ENCODE measurements at regions not wholly inside any gene's neighbourhood (a gene's known extent, or its start where the extent isn't known, plus 50 kb on each side); places are given as distances from the start of the nearest gene placed in this dataset.

- no peak for DNase-seq (ENCODE audit: low spot score)
These were observed 530.1 kb downstream of the HAO1 start for GRCh38 chr20:7410150-7410549.

GRCh38 chr20:7411075-7411474 lies 529.2 kb downstream of the HAO1 start:
- no peak for DNase-seq (ENCODE audit: low spot score)

GRCh38 chr20:7415427-7415826 lies 524.8 kb downstream of the HAO1 start:
- DNase-seq (ENCODE audit: low spot score) = no peak

GRCh38 chr20:7416382-7416781 lies 523.9 kb downstream of the HAO1 start:
- no peak for DNase-seq (ENCODE audit: low spot score)

- no peak for DNase-seq (ENCODE audit: low spot score)
These were observed 519.9 kb downstream of the HAO1 start for GRCh38 chr20:7420345-7420744.

- DNase-seq (ENCODE audit: low spot score) = no peak
These were observed 513.3 kb downstream of the HAO1 start for GRCh38 chr20:7426890-7427496.

GRCh38 chr20:7428946-7429345 lies 511.3 kb downstream of the HAO1 start:
- no peak for DNase-seq (ENCODE audit: low spot score)

GRCh38 chr20:7432612-7433011 lies 507.6 kb downstream of the HAO1 start:
- DNase-seq (ENCODE audit: low spot score) = no peak

- DNase-seq (ENCODE audit: low spot score) = no peak
These were observed 502.9 kb downstream of the HAO1 start for GRCh38 chr20:7437311-7437710.

GRCh38 chr20:7449269-7449668 lies 491.0 kb downstream of the HAO1 start:
- no peak for DNase-seq (ENCODE audit: low spot score)

- DNase-seq (ENCODE audit: low spot score) = no peak
These were observed 487.4 kb downstream of the HAO1 start for GRCh38 chr20:7452890-7453289.

GRCh38 chr20:7454047-7454446 lies 486.2 kb downstream of the HAO1 start:
- DNase-seq (ENCODE audit: low spot score) = no peak

GRCh38 chr20:7458459-7458858 lies 481.8 kb downstream of the HAO1 start:
- no peak for DNase-seq (ENCODE audit: low spot score)

GRCh38 chr20:7459083-7459482 lies 481.2 kb downstream of the HAO1 start:
- no peak for DNase-seq (ENCODE audit: low spot score)

GRCh38 chr20:7463290-7463689 lies 477.0 kb downstream of the HAO1 start:
- no peak for DNase-seq (ENCODE audit: low spot score)

- DNase-seq (ENCODE audit: low spot score) = no peak
These were observed 469.3 kb downstream of the HAO1 start for GRCh38 chr20:7470912-7471311.

GRCh38 chr20:7490288-7490687 lies 450.0 kb downstream of the HAO1 start:
- DNase-seq (ENCODE audit: low spot score) = no peak

GRCh38 chr20:7492257-7492656 lies 448.0 kb downstream of the HAO1 start:
- DNase-seq (ENCODE audit: low spot score) = no peak

- DNase-seq (ENCODE audit: low spot score) = no peak
These were observed 446.9 kb downstream of the HAO1 start for GRCh38 chr20:7493311-7493710.

- no peak for DNase-seq (ENCODE audit: low spot score)
These were observed 443.8 kb downstream of the HAO1 start for GRCh38 chr20:7496394-7496991.

- no peak for DNase-seq (ENCODE audit: low spot score)
These were observed 442.3 kb downstream of the HAO1 start for GRCh38 chr20:7497985-7498384.

GRCh38 chr20:7499201-7499600 lies 441.1 kb downstream of the HAO1 start:
- no peak for DNase-seq (ENCODE audit: low spot score)

- no peak for DNase-seq (ENCODE audit: low spot score)
These were observed 440.0 kb downstream of the HAO1 start for GRCh38 chr20:7500231-7500663.

- no peak for DNase-seq (ENCODE audit: low spot score)
These were observed 436.8 kb downstream of the HAO1 start for GRCh38 chr20:7503501-7503900.
